HEK293 (cell line): ENCODE measurements at regions not wholly inside any gene's neighbourhood (a gene's known extent, or its start where the extent isn't known, plus 50 kb on each side); places are given as distances from the start of the nearest gene placed in this dataset.
A peak's percentile ranks its signal among the peaks of the same experiment; 100 is the strongest.
"Not testable (repeated sequence)": the region's sequence is repeated elsewhere in the genome, so short reads cannot be mapped to it uniquely, and the experiment has no call there.

ENCODE experiments used
- CTCF ChIA-PET: fragments of 350-600 bp; formaldehyde crosslinking; extraction: SDS; loops from one replicate; lab custom pipeline; 2021; ENCODE audit warnings: antibody characterized with exemption; lab: Yijun Ruan, JAX
- POLR2A ChIA-PET: fragments of 300-600 bp; formaldehyde crosslinking; extraction: SDS; loops from one replicate; lab custom pipeline; 2020; ENCODE audit warnings: antibody characterized with exemption, inconsistent platforms; lab: Yijun Ruan, JAX
- H3K27ac ChIP-seq: fragments of 200-500 bp; sonication (Bioruptor generic); 2 replicates; pipeline ENCODE4 v1.5.1; 2014; ENCODE audit warnings: low read depth, low read length, control low read depth, inconsistent platforms; ENCODE audit errors: extremely low read depth
- H3K36me3 ChIP-seq, 2 experiments: fragments of 200-500 bp in 1 of 2; sonication (Bioruptor generic) in 1 of 2; 1 replicate in 1 of 2; 2 replicates in 1 of 2; pipeline ENCODE4 v1.5.1; 2014 to 2017; ENCODE audit warnings: inconsistent platforms in 2 of 2, low read length in 2 of 2; ENCODE audit not compliant: control insufficient read depth in 2 of 2, insufficient read depth in 1 of 2
- H3K4me1 ChIP-seq: fragments of 200-500 bp; sonication (Bioruptor generic); 2 replicates; pipeline ENCODE4 v1.5.1; 2014; ENCODE audit warnings: mild to moderate bottlenecking, low read length, inconsistent platforms; ENCODE audit not compliant: control insufficient read depth, insufficient read depth
- H3K4me3 ChIP-seq: 2 replicates; pipeline ENCODE4 v1.5.1; 2011; ENCODE audit warnings: low read depth, mild to moderate bottlenecking, control low read depth, low read length, moderate library complexity
- H3K9me3 ChIP-seq: fragments of 200-500 bp; sonication (Bioruptor generic); 2 replicates; pipeline ENCODE4 v1.5.1; 2014; ENCODE audit warnings: low read depth, low read length, inconsistent platforms; ENCODE audit not compliant: control insufficient read depth, insufficient read depth
- KLF1 ChIP-seq: fragments of 450-650 bp; formaldehyde crosslinking; IDR thresholded peaks from 2 replicates; pipeline ENCODE4 v1.5.1; 2016; ENCODE audit warnings: missing biosample characterization, missing genetic modification characterization
- KLF17 ChIP-seq: fragments of 450-650 bp; formaldehyde crosslinking; IDR thresholded peaks from 2 replicates; pipeline ENCODE4 v1.5.1; 2016; ENCODE audit warnings: missing biosample characterization, missing genetic modification characterization
- REST ChIP-seq: fragments of 450-650 bp; formaldehyde crosslinking; IDR thresholded peaks from 2 replicates; pipeline ENCODE4 v1.5.1; 2016; ENCODE audit warnings: missing biosample characterization, missing genetic modification characterization
- SP3 ChIP-seq: fragments of 450-650 bp; formaldehyde crosslinking; IDR thresholded peaks from 2 replicates; pipeline ENCODE4 v1.5.1; 2016; ENCODE audit warnings: missing biosample characterization, missing genetic modification characterization
- ZBTB17 ChIP-seq: fragments of 450-650 bp; formaldehyde crosslinking; IDR thresholded peaks from 2 replicates; pipeline ENCODE4 v1.5.1; 2016; ENCODE audit warnings: missing biosample characterization, missing genetic modification characterization
- ZBTB20 ChIP-seq: fragments of 450-650 bp; formaldehyde crosslinking; IDR thresholded peaks from 2 replicates; pipeline ENCODE4 v1.5.1; 2016; ENCODE audit warnings: missing biosample characterization, missing genetic modification characterization
- ZBTB21 ChIP-seq: fragments of 450-650 bp; formaldehyde crosslinking; IDR thresholded peaks from 2 replicates; pipeline ENCODE4 v1.5.1; 2017; ENCODE audit warnings: missing biosample characterization, missing genetic modification characterization
- ZBTB8A ChIP-seq: fragments of 450-650 bp; formaldehyde crosslinking; IDR thresholded peaks from 2 replicates; pipeline ENCODE4 v1.5.1; 2016; ENCODE audit warnings: missing biosample characterization, missing genetic modification characterization
- ZNF302 ChIP-seq: fragments of 450-650 bp; formaldehyde crosslinking; IDR thresholded peaks from 2 replicates; pipeline ENCODE4 v1.5.1; 2016; ENCODE audit warnings: missing biosample characterization, missing genetic modification characterization, low read depth
- ZNF324 ChIP-seq: fragments of 450-650 bp; formaldehyde crosslinking; IDR thresholded peaks from 2 replicates; pipeline ENCODE4 v1.5.1; 2016; ENCODE audit warnings: missing biosample characterization, missing genetic modification characterization
- ZNF335 ChIP-seq: fragments of 450-650 bp; formaldehyde crosslinking; conservative IDR thresholded peaks from 2 replicates; pipeline ENCODE4 v1.5.1; 2016; ENCODE audit warnings: missing biosample characterization, missing genetic modification characterization
- ZNF394 ChIP-seq: fragments of 450-650 bp; formaldehyde crosslinking; IDR thresholded peaks from 2 replicates; pipeline ENCODE4 v1.5.1; 2016; ENCODE audit warnings: missing biosample characterization, missing genetic modification characterization, mild to moderate bottlenecking, moderate library complexity, borderline replicate concordance
- ZNF580 ChIP-seq: fragments of 450-650 bp; formaldehyde crosslinking; IDR thresholded peaks from 2 replicates; pipeline ENCODE4 v1.5.1; 2016; ENCODE audit warnings: missing biosample characterization, missing genetic modification characterization
- ZSCAN30 ChIP-seq: fragments of 450-650 bp; IDR thresholded peaks from 2 replicates; pipeline ENCODE4 v1.5.1; 2018; ENCODE audit warnings: missing biosample characterization, mild to moderate bottlenecking, missing genetic modification characterization, moderate library complexity
- ZSCAN4 ChIP-seq: fragments of 450-650 bp; formaldehyde crosslinking; IDR thresholded peaks from 2 replicates; pipeline ENCODE4 v1.5.1; 2017; ENCODE audit warnings: missing biosample characterization, missing genetic modification characterization
- ZXDB ChIP-seq: fragments of 450-650 bp; formaldehyde crosslinking; IDR thresholded peaks from 2 replicates; pipeline ENCODE4 v1.5.1; 2016; ENCODE audit warnings: missing biosample characterization, missing genetic modification characterization

- H3K27ac ChIP-seq, H3K4me3 ChIP-seq, POLR2A ChIA-PET, H3K4me1 ChIP-seq, CTCF ChIA-PET, H3K9me3 ChIP-seq, H3K36me3 ChIP-seq: not testable (repeated sequence)
Observed at GRCh38 chr1:146393154-146393553, 164.3 kb upstream of the NOTCH2NLA start.

GRCh38 chr1:146389178-146389577 is 160.4 kb upstream of the NOTCH2NLA start:
- CTCF ChIA-PET: not testable (repeated sequence)

GRCh38 chr1:146387750-146388469 is 159.1 kb upstream of the NOTCH2NLA start:
- POLR2A ChIA-PET: interaction anchor here (0.6 to 1.2 kb wide), 3 partner anchors 10 to 696 kb away, joined by 4 to 53 read pairs (median 7); no protein-coding TSS in a partner anchor
- H3K9me3 ChIP-seq, CTCF ChIA-PET, H3K4me3 ChIP-seq, H3K36me3 ChIP-seq, H3K4me1 ChIP-seq: not testable (repeated sequence)
- H3K27ac ChIP-seq: peak overlapping the region; percentile 85; the same call in 1 of the 2 replicates

More at GRCh38 chr1:146389178-146389577, 160.4 kb upstream of the NOTCH2NLA start:
- H3K4me3 ChIP-seq, H3K27ac ChIP-seq, H3K4me1 ChIP-seq, H3K9me3 ChIP-seq, POLR2A ChIA-PET, H3K36me3 ChIP-seq: not testable (repeated sequence)

GRCh38 chr1:146386851-146387749 is 158.3 kb upstream of the NOTCH2NLA start:
- H3K9me3 ChIP-seq, H3K4me1 ChIP-seq, CTCF ChIA-PET, H3K36me3 ChIP-seq: not testable (repeated sequence)
- Histone ChIP-seq H3K4me3 (peak overlapping the region; percentile 42), H3K27ac (peak overlapping the region; percentile 85)
- POLR2A ChIA-PET: interaction anchor here (1.0 to 1.2 kb wide), 2 partner anchors 10 to 697 kb away, joined by 7 to 53 read pairs; no protein-coding TSS in a partner anchor
- TF ChIP-seq KLF1 (tag by site-specific recombination): peak; percentile 36; the same call in 1 of the 2 replicates
- peak; percentile 93 for TF ChIP-seq ZXDB
- TF ChIP-seq ZSCAN4 (tag by site-specific recombination): 0 out of 2 replicates have a peak, but pooled peaks have one; percentile 37
- TF ChIP-seq ZNF335 (tag by site-specific recombination): peak; percentile 39
- TF ChIP-seq ZNF394 (tag by site-specific recombination): peak; percentile 61
- peak; percentile 41; the same call in 1 of the 2 replicates for TF ChIP-seq REST (tag by site-specific recombination)
- 0 out of 2 replicates have a peak, but pooled peaks have one; percentile 47 for TF ChIP-seq ZNF324
- peak; percentile 81; the same call in 1 of the 2 replicates for TF ChIP-seq ZSCAN30 (tag by site-specific recombination)
- TF ChIP-seq SP3: peak; percentile 59
- peak; percentile 66 for TF ChIP-seq ZBTB17 (tag by site-specific recombination)
- TF ChIP-seq ZBTB20 (tag by site-specific recombination): peak; percentile 66
- TF ChIP-seq ZBTB8A (tag by site-specific recombination): peak; percentile 51
- peak; percentile 52; the same call in 1 of the 2 replicates for TF ChIP-seq KLF17 (tag by site-specific recombination)
- 0 out of 2 replicates have a peak, but pooled peaks have one; percentile 15 for TF ChIP-seq ZNF580 (tag by site-specific recombination)
- TF ChIP-seq ZBTB21: peak; percentile 80
- TF ChIP-seq ZNF302 (tag by site-specific recombination): 0 out of 2 replicates have a peak, but pooled peaks have one; percentile 18
